IMR-90 (cell line): ENCODE measurements at regions not wholly inside any gene's neighbourhood (a gene's known extent, or its start where the extent isn't known, plus 50 kb on each side); places are given as distances from the start of the nearest gene placed in this dataset.

ENCODE experiments used
- ATAC-seq: fragments of 200-7000 bp; cut with Tn5 transposase; 2 replicates; pipeline ENCODE4 v1.9.1; 2020; ENCODE audit warnings: low read depth, mild to moderate bottlenecking, moderate library complexity
- BruUV-seq: library from RNA; stranded (reverse); fragments of 400-500 nt; replicated peaks from 2 replicates; lab custom pipeline; 2021; lab: Mats Ljungman, UMichigan
- CTCF ChIA-PET: fragments of 300-600 bp; formaldehyde crosslinking; extraction: SDS; loops from one replicate; lab custom pipeline; 2021; ENCODE audit warnings: antibody characterized with exemption; lab: Yijun Ruan, JAX
- POLR2A ChIA-PET: fragments of 300-600 bp; sonication (Branson Sonifier 250); formaldehyde crosslinking; loops from one replicate; lab custom pipeline; 2022; ENCODE audit warnings: antibody characterized with exemption; ENCODE audit not compliant: unreplicated experiment; lab: Charles Lee
- DNase-seq: peaks from one replicate; pipeline ENCODE4 v3.0.0; 2013
- H2AFZ ChIP-seq: replicated peaks from 2 replicates; pipeline ENCODE3; 2013; ENCODE audit warnings: low read length, mild to moderate bottlenecking; ENCODE audit not compliant: poor library complexity
- H2AK5ac ChIP-seq: 2 replicates; pipeline ENCODE4 v1.6.1; 2013; ENCODE audit warnings: low read depth, low read length, inconsistent platforms
- H2AK9ac ChIP-seq: replicated peaks from 2 replicates; pipeline ENCODE3; 2013; ENCODE audit warnings: mild to moderate bottlenecking, low read depth, low read length, moderate library complexity; ENCODE audit not compliant: poor library complexity
- H2BK120ac ChIP-seq: 2 replicates; pipeline ENCODE4 v1.6.1; 2013; ENCODE audit warnings: low read depth, low read length, inconsistent platforms
- H2BK15ac ChIP-seq: 3 replicates; pipeline ENCODE4 v1.6.1; 2013; ENCODE audit warnings: low read depth, low read length, inconsistent platforms
- H2BK20ac ChIP-seq: 2 replicates; pipeline ENCODE4 v1.6.1; 2013; ENCODE audit warnings: low read depth, mild to moderate bottlenecking, inconsistent platforms, low read length, moderate library complexity
- H2BK5ac ChIP-seq: 2 replicates; pipeline ENCODE4 v1.6.1; 2013; ENCODE audit warnings: mild to moderate bottlenecking, low read depth, low read length, inconsistent platforms; ENCODE audit not compliant: poor library complexity, severe bottlenecking
- H3K14ac ChIP-seq: replicated peaks from 2 replicates; pipeline ENCODE4 v1.6.1; 2013; ENCODE audit warnings: low read depth, low read length, inconsistent platforms
- H3K18ac ChIP-seq: 2 replicates; pipeline ENCODE4 v1.6.1; 2013; ENCODE audit warnings: low read depth, low read length, control low read depth
- H3K23ac ChIP-seq: 2 replicates; pipeline ENCODE4 v1.6.1; 2013; ENCODE audit warnings: low read depth, low read length, inconsistent platforms
- H3K27ac ChIP-seq: 2 replicates; pipeline ENCODE4 v1.5.1; 2013; ENCODE audit warnings: mild to moderate bottlenecking, control low read depth, low read length; ENCODE audit not compliant: insufficient read depth
- H3K27me3 ChIP-seq: 2 replicates; pipeline ENCODE4 v1.6.1; 2013; ENCODE audit warnings: low read length; ENCODE audit not compliant: control insufficient read depth, insufficient read depth
- H3K36me3 ChIP-seq: 2 replicates; pipeline ENCODE4 v1.6.1; 2013; ENCODE audit warnings: low read length, mixed read lengths; ENCODE audit not compliant: control insufficient read depth, insufficient read depth
- H3K4ac ChIP-seq: 2 replicates; pipeline ENCODE4 v1.6.1; 2013; ENCODE audit warnings: low read depth, low read length, inconsistent platforms
- H3K4me1 ChIP-seq: 2 replicates; pipeline ENCODE4 v1.6.1; 2013; ENCODE audit warnings: low read length, mixed read lengths; ENCODE audit not compliant: control insufficient read depth, insufficient read depth
- H3K4me2 ChIP-seq: 2 replicates; pipeline ENCODE4 v1.6.1; 2013; ENCODE audit warnings: low read depth, mild to moderate bottlenecking, control low read depth, low read length, moderate library complexity
- H3K4me3 ChIP-seq: 2 replicates; pipeline ENCODE4 v1.5.1; 2013; ENCODE audit warnings: low read depth, mild to moderate bottlenecking, control low read depth, low read length, moderate library complexity; ENCODE audit not compliant: insufficient read depth
- H3K56ac ChIP-seq: 2 replicates; pipeline ENCODE4 v1.6.1; 2013; ENCODE audit warnings: low read length, inconsistent platforms; ENCODE audit not compliant: insufficient read depth; ENCODE audit errors: extremely low read depth
- H3K79me1 ChIP-seq, 2 experiments: 2 replicates each; pipeline ENCODE4 v1.6.1; 2013; ENCODE audit warnings: low read length in 2 of 2, inconsistent platforms in 1 of 2, low read depth in 1 of 2
- H3K9ac ChIP-seq: 2 replicates; pipeline ENCODE4 v1.6.1; 2013; ENCODE audit warnings: low read depth, low read length, control low read depth
- H3K9me1 ChIP-seq: 2 replicates; pipeline ENCODE4 v1.6.1; 2013; ENCODE audit warnings: low read length, inconsistent platforms; ENCODE audit not compliant: insufficient read depth
- H3K9me3 ChIP-seq: 2 replicates; pipeline ENCODE4 v1.6.1; 2013; ENCODE audit warnings: low read length; ENCODE audit not compliant: control insufficient read depth, insufficient read depth
- H4K20me1 ChIP-seq: 2 replicates; pipeline ENCODE4 v1.6.1; 2013; ENCODE audit warnings: low read length, inconsistent platforms; ENCODE audit not compliant: insufficient read depth
- H4K5ac ChIP-seq: 2 replicates; pipeline ENCODE4 v1.6.1; 2013; ENCODE audit warnings: mild to moderate bottlenecking, low read depth, low read length, control low read depth
- H4K8ac ChIP-seq, 2 experiments: 2 replicates each; pipeline ENCODE4 v1.6.1; 2013; ENCODE audit warnings: low read depth in 2 of 2, low read length in 2 of 2, control low read depth in 1 of 2, inconsistent platforms in 1 of 2
- H4K91ac ChIP-seq: 2 replicates; pipeline ENCODE4 v1.6.1; 2013; ENCODE audit warnings: low read depth, low read length, inconsistent platforms; ENCODE audit not compliant: insufficient read depth
- WGBS, 2 experiments: methylation state at CpG; one replicate each; pipeline versions ENCODE4 v1.1.5 to v1.1.7; 2013; ENCODE audit warnings: missing lambda C conversion rate in 2 of 2; ENCODE audit not compliant: insufficient read length in 1 of 2; ENCODE audit errors: extremely low coverage in 2 of 2; 5-methylcytosine and 5-hydroxymethylcytosine counted together
- dilution Hi-C: fragments of 300-500 bp; cut with HindIII; formaldehyde crosslinking; loops from one replicate; pipeline ENCODE4 v1.14.3; 2018; ENCODE audit warnings: low sequenced_read_pairs; ENCODE audit not compliant: unreplicated experiment
- in situ Hi-C: fragments of 300-500 bp; cut with MboI; formaldehyde crosslinking; loops from 3 replicates; pipeline ENCODE4 v1.14.3; 2019; ENCODE audit warnings: low sequenced_read_pairs, inconsistent platforms, mixed read lengths
- intact Hi-C: fragments of 100-400 bp; cut with micrococcal nuclease; formaldehyde crosslinking; loops from 2 replicates; pipeline ENCODE4 v1.10.0; 2022
- TF ChIP-seq, protein P1 (sequence below): fragments of 150-350 bp; IDR thresholded peaks from 2 replicates; pipeline ENCODE4 v1.6.1; 2016; ENCODE audit warnings: low read depth, mild to moderate bottlenecking, low read length, moderate library complexity, borderline replicate concordance

- ChIA-PET CTCF (no interaction called here), POLR2A (no interaction called here)
- Histone ChIP-seq H2AK9ac (no peak overlapping the region), H3K27ac (no peak overlapping the region), H3K9me1 (no peaks in the 10 kb centered on the region), H3K23ac (no peak overlapping the region), H3K4ac (no peak overlapping the region), H4K91ac (no peak overlapping the region), H3K14ac (no peak overlapping the region), H3K27me3 (no peaks in the 10 kb centered on the region), H3K36me3 (no peaks in the 10 kb centered on the region), H2AFZ (no peak overlapping the region), H4K20me1 (no peaks in the 10 kb centered on the region), H2BK15ac (no peak overlapping the region), H3K4me2 (no peak overlapping the region), H3K56ac (no peak overlapping the region), H3K9me3 (no peaks in the 10 kb centered on the region), H4K5ac (no peak overlapping the region), H2BK5ac (no peak overlapping the region), H2BK20ac (no peak overlapping the region), H3K79me1 (no peaks in the 10 kb centered on the region), H4K8ac (no peak overlapping the region), H3K9ac (no peak overlapping the region), H3K18ac (no peak overlapping the region), H3K4me1 (peaks cover under 1% of the 10 kb centered on the region; the same call in 1 of the 2 replicates), H2AK5ac (no peak overlapping the region), H3K4me3 (no peak overlapping the region), H2BK120ac (no peak overlapping the region)
- in situ Hi-C loops, result no loop called here
- DNase-seq, result no peak
- TF ChIP-seq, protein P1, sequence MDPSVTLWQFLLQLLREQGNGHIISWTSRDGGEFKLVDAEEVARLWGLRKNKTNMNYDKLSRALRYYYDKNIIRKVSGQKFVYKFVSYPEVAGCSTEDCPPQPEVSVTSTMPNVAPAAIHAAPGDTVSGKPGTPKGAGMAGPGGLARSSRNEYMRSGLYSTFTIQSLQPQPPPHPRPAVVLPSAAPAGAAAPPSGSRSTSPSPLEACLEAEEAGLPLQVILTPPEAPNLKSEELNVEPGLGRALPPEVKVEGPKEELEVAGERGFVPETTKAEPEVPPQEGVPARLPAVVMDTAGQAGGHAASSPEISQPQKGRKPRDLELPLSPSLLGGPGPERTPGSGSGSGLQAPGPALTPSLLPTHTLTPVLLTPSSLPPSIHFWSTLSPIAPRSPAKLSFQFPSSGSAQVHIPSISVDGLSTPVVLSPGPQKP, result no peak
- intact Hi-C loops, result no loop called here
- ATAC-seq, result no peak
- dilution Hi-C loops, result no loop called here
- WGBS, 2 experiments, result no CpG with 5 or more reads among the region's 3 CpGs
- no TSS peak for BruUV-seq
These were observed 326.4 kb upstream of the TARS1 start for GRCh38 chr5:33114361-33114760.
